NAMALWA (cell line): ENCODE measurements at regions not wholly inside any gene's neighbourhood (a gene's known extent, or its start where the extent isn't known, plus 50 kb on each side); places are given as distances from the start of the nearest gene placed in this dataset.
A peak's percentile ranks its signal among the peaks of the same experiment; 100 is the strongest.
"Not testable (repeated sequence)": the region's sequence is repeated elsewhere in the genome, so short reads cannot be mapped to it uniquely, and the experiment has no call there.

Experiments
- DNase-seq: peaks from one replicate; pipeline ENCODE4 v3.0.0-alpha.2; 2015; ENCODE audit warnings: low spot score

- no peak for DNase-seq
Observed at GRCh38 chrX:101823236-101823635, 108.6 kb downstream of the ZMAT1 start.

GRCh38 chrX:101817739-101818138, 114.1 kb downstream of the ZMAT1 start:
- DNase-seq = not testable (repeated sequence)

GRCh38 chrX:101813200-101813599, 118.6 kb downstream of the ZMAT1 start:
- peak; percentile 1 for DNase-seq

GRCh38 chrX:101803451-101803850, 128.4 kb downstream of the ZMAT1 start:
- DNase-seq = peak; percentile 25

GRCh38 chrX:101799387-101799786, 132.4 kb downstream of the ZMAT1 start:
- peak; percentile 89 for DNase-seq

- DNase-seq = no peak
Observed at GRCh38 chrX:101787934-101788333, 128.3 kb upstream of the ARMCX2 start.

- DNase-seq = no peak
Observed at GRCh38 chrX:101785142-101785541, 125.5 kb upstream of the ARMCX2 start.

- DNase-seq = not testable (repeated sequence)
Observed at GRCh38 chrX:101780421-101780820, 120.8 kb upstream of the ARMCX2 start.

GRCh38 chrX:101774340-101774739, 114.7 kb upstream of the ARMCX2 start:
- DNase-seq = no peak

GRCh38 chrX:101764538-101764937, 104.9 kb upstream of the ARMCX2 start:
- no peak for DNase-seq

GRCh38 chrX:101759000-101759399, 99.3 kb upstream of the ARMCX2 start:
- peak; percentile 58 for DNase-seq

- DNase-seq = no peak
Observed at GRCh38 chrX:101750744-101751143, 91.1 kb upstream of the ARMCX2 start.

- no peak for DNase-seq
Observed at GRCh38 chrX:101749436-101749835, 89.8 kb upstream of the ARMCX2 start.

GRCh38 chrX:101745046-101745445, 85.4 kb upstream of the ARMCX2 start:
- DNase-seq = no peak

- DNase-seq = no peak
Observed at GRCh38 chrX:101744085-101744484, 84.4 kb upstream of the ARMCX2 start.

GRCh38 chrX:101740642-101741041, 81.0 kb upstream of the ARMCX2 start:
- no peak for DNase-seq

- not testable (repeated sequence) for DNase-seq
Observed at GRCh38 chrX:101738867-101739266, 79.2 kb upstream of the ARMCX2 start.

GRCh38 chrX:101738411-101738810, 78.8 kb upstream of the ARMCX2 start:
- DNase-seq = not testable (repeated sequence)

GRCh38 chrX:101736651-101737050, 77.0 kb upstream of the ARMCX2 start:
- no peak for DNase-seq

- no peak for DNase-seq
Observed at GRCh38 chrX:101732870-101733269, 73.2 kb upstream of the ARMCX2 start.

- no peak for DNase-seq
Observed at GRCh38 chrX:101729986-101730385, 70.3 kb upstream of the ARMCX2 start.
